RWPE1 (cell line): ENCODE measurements at regions not wholly inside any gene's neighbourhood (a gene's known extent, or its start where the extent isn't known, plus 50 kb on each side); places are given as distances from the start of the nearest gene placed in this dataset.
A peak's percentile ranks its signal among the peaks of the same experiment; 100 is the strongest.

ENCODE experiments used
- CTCF ChIA-PET: fragments of 350-600 bp; sonication (Branson Sonifier 250); formaldehyde crosslinking; extraction: SDS; loops from one replicate; lab custom pipeline; 2021; lab: Yijun Ruan, JAX
- POLR2A ChIA-PET: fragments of 400-600 bp; formaldehyde crosslinking; extraction: SDS; loops from one replicate; lab custom pipeline; 2020; ENCODE audit warnings: antibody characterized with exemption; ENCODE audit not compliant: low non-redundant PET; lab: Yijun Ruan, JAX
- DNase-seq: peaks from one replicate; pipeline ENCODE4 v3.0.0; 2012; ENCODE audit warnings: low spot score
- H3K27ac ChIP-seq: fragments of 450-650 bp; 2 replicates; pipeline ENCODE4 v1.5.1; 2017
- CTCF ChIP-seq: fragments of 450-650 bp; conservative IDR thresholded peaks from 2 replicates; pipeline ENCODE4 v1.5.1; 2017; ENCODE audit warnings: low read depth, mild to moderate bottlenecking

- H3K27ac ChIP-seq: no peak overlapping the region
- DNase-seq: peak; percentile 49
- POLR2A ChIA-PET: no interaction called here
- no peak for TF ChIP-seq CTCF
- CTCF ChIA-PET: no interaction called here
These were observed 57.8 kb upstream of the PNRC1 start for GRCh38 chr6:89022798-89023197.

GRCh38 chr6:89021629-89022028 lies 58.2 kb upstream of the RNGTT start:
- no peak for TF ChIP-seq CTCF
- DNase-seq: peak; percentile 10
- ChIA-PET POLR2A (no interaction called here), CTCF (no interaction called here)
- no peak overlapping the region for H3K27ac ChIP-seq

- no peak overlapping the region for H3K27ac ChIP-seq
- CTCF ChIA-PET: no interaction called here
- DNase-seq: no peak
- POLR2A ChIA-PET: no interaction called here
- no peak for TF ChIP-seq CTCF
These were observed 52.6 kb upstream of the RNGTT start for GRCh38 chr6:89015971-89016370.

- POLR2A ChIA-PET: no interaction called here
- DNase-seq: no peak
- H3K27ac ChIP-seq: no peak overlapping the region
- TF ChIP-seq CTCF: no peak
- CTCF ChIA-PET: no interaction called here
These were observed 50.0 kb upstream of the RNGTT start for GRCh38 chr6:89013438-89013837.
